ENCODE measurements at regions not wholly inside any gene's neighbourhood (a gene's known extent, or its start where the extent isn't known, plus 50 kb on each side); places are given as distances from the start of the nearest gene placed in this dataset.

- no peak for DNase-seq
- ChIA-PET POLR2A (no interaction called here), CTCF (no interaction called here)
- intact Hi-C loops (cut with micrococcal nuclease) = no loop called here
- H3K27me3 Mint-ChIP-seq = peaks cover 0 to 10% (median 0%) of the 10 kb centered on the region in 5 donors
- H3K9me3 Mint-ChIP-seq = peaks cover 0 to 41% (median 7%) of the 10 kb centered on the region in 11 donors
- no peaks in the 10 kb centered on the region for H3K4me1 Mint-ChIP-seq
- H3K27ac Mint-ChIP-seq = no peak overlapping the region
- H3K27me3 ChIP-seq (ENCODE audit: control insufficient read depth in 2 of 2, insufficient read depth in 2 of 2, low read length in 2 of 2) = no peaks in the 10 kb centered on the region
- no peak overlapping the region for H3K4me3 ChIP-seq (ENCODE audit: low read length)
- no peak for ATAC-seq
- H3K4me1 ChIP-seq (ENCODE audit: control insufficient read depth in 2 of 2, insufficient read depth in 2 of 2, low read length in 2 of 2) = no peaks in the 10 kb centered on the region
- H3K36me3 ChIP-seq (ENCODE audit: control insufficient read depth in 2 of 3, insufficient read depth in 3 of 3, low read length in 3 of 3) = no peaks in the 10 kb centered on the region
- H3K9me3 ChIP-seq (ENCODE audit: control insufficient read depth in 2 of 3, low read length in 3 of 3) = no peaks in the 10 kb centered on the region
- no peak overlapping the region for H3K4me3 Mint-ChIP-seq
- no peaks in the 10 kb centered on the region for H3K36me3 Mint-ChIP-seq
- no peak overlapping the region for H3K27ac ChIP-seq (ENCODE audit: low read depth, low read length)
Measured at GRCh38 chr1:163013826-163014600, 55.1 kb upstream of the RGS4 start.

DNA sequence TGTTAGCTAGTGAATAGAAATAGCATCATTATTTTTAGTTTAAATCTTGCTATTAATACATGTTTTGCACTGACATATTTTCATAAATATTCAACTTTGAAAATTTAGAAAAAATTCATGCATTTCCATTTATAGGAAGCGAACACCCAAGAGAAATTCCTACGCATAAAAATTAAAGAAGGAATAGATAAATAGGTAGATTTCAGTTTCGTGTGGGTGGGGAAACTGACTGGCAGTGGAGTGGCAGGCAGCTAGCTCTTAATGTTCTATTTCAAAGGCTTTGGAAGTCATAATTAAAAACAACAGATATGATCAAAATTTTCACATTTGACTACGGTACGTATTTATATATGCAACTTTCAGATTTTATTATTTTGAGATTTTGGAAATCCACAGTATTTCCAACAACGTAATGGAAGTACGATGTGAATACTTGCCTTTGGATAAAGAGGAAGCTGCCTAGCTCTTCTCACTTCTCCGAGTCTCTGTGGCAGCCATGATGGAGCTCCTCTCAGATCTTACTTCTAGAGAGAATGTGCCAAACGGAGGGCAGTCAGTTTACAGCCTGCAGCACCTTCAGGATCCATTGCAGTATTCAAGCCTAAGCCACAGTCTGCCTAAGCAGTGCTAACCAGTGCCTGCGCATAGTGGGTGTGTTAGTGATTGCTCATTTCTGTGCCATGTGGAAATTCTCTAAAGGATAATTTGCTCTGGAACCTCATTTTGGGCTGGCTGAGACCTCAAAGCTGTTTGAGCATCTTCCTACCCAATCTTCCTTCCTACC lies 62.9 kb upstream of the RGS4 start:
- Mint-ChIP-seq H3K36me3 (no peaks in the 10 kb centered on the region), H3K4me1 (no peaks in the 10 kb centered on the region), H3K27ac (no peak overlapping the region), H3K27me3 (peaks cover 0 to 23% (median 19%) of the 10 kb centered on the region in 5 donors), H3K4me3 (no peak overlapping the region), H3K9me3 (peaks cover 0 to 3% (median 0%) of the 10 kb centered on the region in 11 donors)
- ChIA-PET CTCF (no interaction called here), POLR2A (no interaction called here)
- H3K27ac ChIP-seq (ENCODE audit: low read depth, low read length) = no peak overlapping the region
- H3K9me3 ChIP-seq (ENCODE audit: control insufficient read depth in 2 of 3, low read length in 3 of 3) = no peaks in the 10 kb centered on the region
- ATAC-seq = no peak
- H3K27me3 ChIP-seq (ENCODE audit: control insufficient read depth in 2 of 2, insufficient read depth in 2 of 2, low read length in 2 of 2) = peaks cover 0 to 5% of the 10 kb centered on the region in 2 donors
- intact Hi-C loops (cut with micrococcal nuclease) = no loop called here
- H3K36me3 ChIP-seq (ENCODE audit: control insufficient read depth in 2 of 3, insufficient read depth in 3 of 3, low read length in 3 of 3) = no peaks in the 10 kb centered on the region
- no peak overlapping the region for H3K4me3 ChIP-seq (ENCODE audit: low read length)
- no peaks in the 10 kb centered on the region for H3K4me1 ChIP-seq (ENCODE audit: control insufficient read depth in 2 of 2, insufficient read depth in 2 of 2, low read length in 2 of 2)
- no peak for DNase-seq

- H3K4me1 ChIP-seq (ENCODE audit: control insufficient read depth in 2 of 2, insufficient read depth in 2 of 2, low read length in 2 of 2) = no peaks in the 10 kb centered on the region
- Mint-ChIP-seq H3K27ac (no peak overlapping the region), H3K9me3 (peaks cover 0 to 6% (median 0%) of the 10 kb centered on the region in 11 donors), H3K27me3 (peaks cover 0 to 25% (median 14%) of the 10 kb centered on the region in 5 donors), H3K36me3 (no peaks in the 10 kb centered on the region), H3K4me3 (no peak overlapping the region), H3K4me1 (no peaks in the 10 kb centered on the region)
- no peak overlapping the region for H3K27ac ChIP-seq (ENCODE audit: low read depth, low read length)
- no peaks in the 10 kb centered on the region for H3K9me3 ChIP-seq (ENCODE audit: control insufficient read depth in 2 of 3, low read length in 3 of 3)
- intact Hi-C loops (cut with micrococcal nuclease) = no loop called here
- H3K36me3 ChIP-seq (ENCODE audit: control insufficient read depth in 2 of 3, insufficient read depth in 3 of 3, low read length in 3 of 3) = no peaks in the 10 kb centered on the region
- ChIA-PET POLR2A (no interaction called here), CTCF (no interaction called here)
- H3K27me3 ChIP-seq (ENCODE audit: control insufficient read depth in 2 of 2, insufficient read depth in 2 of 2, low read length in 2 of 2) = no peaks in the 10 kb centered on the region
- ATAC-seq = no peak
- no peak overlapping the region for H3K4me3 ChIP-seq (ENCODE audit: low read length)
- DNase-seq = no peak
Measured at GRCh38 chr1:162997499-162998285, 71.5 kb upstream of the RGS4 start.

DNA sequence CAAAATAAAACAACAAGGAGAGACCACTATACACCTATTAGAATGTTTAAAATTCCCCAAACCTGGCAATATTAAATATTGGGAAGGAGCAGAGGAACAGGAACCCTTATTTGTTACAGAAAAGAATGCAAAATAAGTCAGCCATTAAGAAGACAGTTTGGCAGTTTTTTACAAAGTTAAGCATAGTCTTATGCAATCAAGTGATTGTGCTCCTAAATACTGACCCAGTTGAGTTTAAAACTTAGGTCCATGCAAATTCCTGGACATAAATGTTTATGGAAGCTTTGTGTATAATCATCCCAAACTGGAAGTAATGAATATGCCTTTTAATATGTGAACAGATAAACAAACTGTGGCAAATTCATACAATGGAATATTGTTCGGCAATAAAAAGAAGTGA lies 72.9 kb upstream of the RGS4 start:
- Histone ChIP-seq H3K4me1 (ENCODE audit: control insufficient read depth in 2 of 2, insufficient read depth in 2 of 2, low read length in 2 of 2) (no peaks in the 10 kb centered on the region), H3K36me3 (ENCODE audit: control insufficient read depth in 2 of 3, insufficient read depth in 3 of 3, low read length in 3 of 3) (no peaks in the 10 kb centered on the region), H3K9me3 (ENCODE audit: control insufficient read depth in 2 of 3, low read length in 3 of 3) (no peaks in the 10 kb centered on the region), H3K27me3 (ENCODE audit: control insufficient read depth in 2 of 2, insufficient read depth in 2 of 2, low read length in 2 of 2) (no peaks in the 10 kb centered on the region), H3K27ac (ENCODE audit: low read depth, low read length) (no peak overlapping the region), H3K4me3 (ENCODE audit: low read length) (no peak overlapping the region)
- peaks cover 0 to 6% (median 0%) of the 10 kb centered on the region in 11 donors for H3K9me3 Mint-ChIP-seq
- peaks cover 0 to 16% (median 8%) of the 10 kb centered on the region in 5 donors for H3K27me3 Mint-ChIP-seq
- DNase-seq (no peak), ATAC-seq (no peak)
- no peak overlapping the region for H3K4me3 Mint-ChIP-seq
- H3K36me3 Mint-ChIP-seq = no peaks in the 10 kb centered on the region
- H3K27ac Mint-ChIP-seq = no peak overlapping the region
- ChIA-PET CTCF (no interaction called here), POLR2A (no interaction called here)
- intact Hi-C loops (cut with micrococcal nuclease) = no loop called here
- no peaks in the 10 kb centered on the region for H3K4me1 Mint-ChIP-seq

DNA sequence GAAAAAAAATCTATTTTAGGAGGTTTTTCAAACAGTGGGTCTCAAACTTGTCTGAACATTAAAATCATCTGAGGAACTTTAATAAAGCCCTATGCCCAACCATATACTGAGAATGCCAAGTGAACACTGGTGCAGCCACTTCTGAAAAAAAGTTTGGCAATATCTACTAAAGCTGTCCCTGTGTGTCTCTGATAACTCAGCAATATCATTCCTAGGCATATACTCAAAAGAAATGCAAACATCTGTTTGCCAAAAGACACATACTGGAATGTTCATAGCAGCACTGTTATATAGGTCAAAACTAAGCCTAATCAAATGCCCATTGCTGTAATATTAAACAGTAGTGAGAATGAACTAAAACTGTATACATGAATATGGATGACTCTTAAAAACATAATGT lies 74.2 kb upstream of the RGS4 start:
- POLR2A ChIA-PET = no interaction called here
- Mint-ChIP-seq H3K9me3 (peaks cover 0 to 7% (median 0%) of the 10 kb centered on the region in 11 donors), H3K4me1 (no peaks in the 10 kb centered on the region), H3K4me3 (no peak overlapping the region), H3K27me3 (peaks cover under 1 to 16% (median 8%) of the 10 kb centered on the region in 5 donors), H3K27ac (no peak overlapping the region), H3K36me3 (no peaks in the 10 kb centered on the region)
- Histone ChIP-seq H3K27ac (ENCODE audit: low read depth, low read length) (no peak overlapping the region), H3K36me3 (ENCODE audit: control insufficient read depth in 2 of 3, insufficient read depth in 3 of 3, low read length in 3 of 3) (no peaks in the 10 kb centered on the region), H3K4me3 (ENCODE audit: low read length) (no peak overlapping the region), H3K9me3 (ENCODE audit: control insufficient read depth in 2 of 3, low read length in 3 of 3) (no peaks in the 10 kb centered on the region), H3K27me3 (ENCODE audit: control insufficient read depth in 2 of 2, insufficient read depth in 2 of 2, low read length in 2 of 2) (no peaks in the 10 kb centered on the region), H3K4me1 (ENCODE audit: control insufficient read depth in 2 of 2, insufficient read depth in 2 of 2, low read length in 2 of 2) (no peaks in the 10 kb centered on the region)
- ATAC-seq = no peak
- CTCF ChIA-PET = no interaction called here
- intact Hi-C loops (cut with micrococcal nuclease) = no loop called here
- DNase-seq = no peak

- no peaks in the 10 kb centered on the region for H3K4me1 Mint-ChIP-seq
- ChIA-PET POLR2A (no interaction called here), CTCF (no interaction called here)
- Histone ChIP-seq H3K36me3 (ENCODE audit: control insufficient read depth in 2 of 3, insufficient read depth in 3 of 3, low read length in 3 of 3) (no peaks in the 10 kb centered on the region), H3K4me3 (ENCODE audit: low read length) (no peak overlapping the region), H3K9me3 (ENCODE audit: control insufficient read depth in 2 of 3, low read length in 3 of 3) (no peaks in the 10 kb centered on the region), H3K4me1 (ENCODE audit: control insufficient read depth in 2 of 2, insufficient read depth in 2 of 2, low read length in 2 of 2) (no peaks in the 10 kb centered on the region), H3K27me3 (ENCODE audit: control insufficient read depth in 2 of 2, insufficient read depth in 2 of 2, low read length in 2 of 2) (no peaks in the 10 kb centered on the region), H3K27ac (ENCODE audit: low read depth, low read length) (no peak overlapping the region)
- no peak overlapping the region for H3K27ac Mint-ChIP-seq
- intact Hi-C loops (cut with micrococcal nuclease) = no loop called here
- no peak overlapping the region for H3K4me3 Mint-ChIP-seq
- H3K27me3 Mint-ChIP-seq = peaks cover 3 to 21% (median 13%) of the 10 kb centered on the region in 5 donors
- no peaks in the 10 kb centered on the region for H3K36me3 Mint-ChIP-seq
- ATAC-seq (no peak), DNase-seq (no peak)
- H3K9me3 Mint-ChIP-seq = peaks cover 0 to 9% (median 0%) of the 10 kb centered on the region in 11 donors
Measured at GRCh38 chr1:162993846-162994245, 75.3 kb upstream of the RGS4 start.

All from naive thymus-derived CD4-positive, alpha-beta T cell (primary cell).